ENCODE measurements at regions not wholly inside any gene's neighbourhood (a gene's known extent, or its start where the extent isn't known, plus 50 kb on each side); places are given as distances from the start of the nearest gene placed in this dataset.

GRCh38 chr14:79920180-79920692 is 291.1 kb downstream of the DIO2 start:
- Mint-ChIP-seq H3K4me3 (no peak overlapping the region), H3K4me1 (no peaks in the 10 kb centered on the region), H3K27me3 (ENCODE audit: low read depth in 3 of 3) (peaks cover 0 to 3% (median 0%) of the 10 kb centered on the region in 3 donors), H3K9me3 (peaks cover 3 to 59% (median 21%) of the 10 kb centered on the region in 6 donors), H3K27ac (no peak overlapping the region), H3K36me3 (peaks cover 0 to 3% (median 3%) of the 10 kb centered on the region in 3 donors)
- DNase-seq = no peak
